ENCODE measurements at regions not wholly inside any gene's neighbourhood (a gene's known extent, or its start where the extent isn't known, plus 50 kb on each side); places are given as distances from the start of the nearest gene placed in this dataset.

GRCh38 chr11:27200779-27201453 is 160.3 kb downstream of the BBOX1 start:
- Histone ChIP-seq H3K27me3 (ENCODE audit: control insufficient read depth, insufficient read depth, low read length) (no peaks in the 10 kb centered on the region), H3K4me2 (ENCODE audit: low read length) (no peak overlapping the region), H3K27ac (no peak overlapping the region), H3K4me3 (ENCODE audit: low read depth, low read length) (no peak overlapping the region), H3K9me3 (ENCODE audit: control insufficient read depth, low read length) (no peaks in the 10 kb centered on the region), H3K4me1 (no peaks in the 10 kb centered on the region), H3K36me3 (ENCODE audit: control insufficient read depth, insufficient read depth, low read length) (no peaks in the 10 kb centered on the region), H3K79me2 (no peaks in the 10 kb centered on the region), H3K9ac (no peak overlapping the region), H2AFZ (no peak overlapping the region)
- no peak for TF ChIP-seq CTCF (IDR thresholded peaks at IDR 0.05)

- TF ChIP-seq CTCF (IDR thresholded peaks at IDR 0.05) = no peak
- H3K9ac ChIP-seq = no peak overlapping the region
- no peaks in the 10 kb centered on the region for H3K27me3 ChIP-seq (ENCODE audit: control insufficient read depth, insufficient read depth, low read length)
- H3K4me2 ChIP-seq (ENCODE audit: low read length) = no peak overlapping the region
- no peaks in the 10 kb centered on the region for H3K79me2 ChIP-seq
- no peaks in the 10 kb centered on the region for H3K36me3 ChIP-seq (ENCODE audit: control insufficient read depth, insufficient read depth, low read length)
- no peaks in the 10 kb centered on the region for H3K9me3 ChIP-seq (ENCODE audit: control insufficient read depth, low read length)
- no peak overlapping the region for H3K27ac ChIP-seq
- H3K4me3 ChIP-seq (ENCODE audit: low read depth, low read length) = no peak overlapping the region
- peak overlapping the region; percentile 24 for H2AFZ ChIP-seq
- no peaks in the 10 kb centered on the region for H3K4me1 ChIP-seq
Measured at GRCh38 chr11:27196203-27196897, 155.7 kb downstream of the BBOX1 start.

- Histone ChIP-seq H3K79me2 (no peaks in the 10 kb centered on the region), H2AFZ (no peak overlapping the region), H3K4me2 (ENCODE audit: low read length) (no peak overlapping the region), H3K4me1 (no peaks in the 10 kb centered on the region), H3K27ac (no peak overlapping the region), H3K36me3 (ENCODE audit: control insufficient read depth, insufficient read depth, low read length) (no peaks in the 10 kb centered on the region), H3K4me3 (ENCODE audit: low read depth, low read length) (no peak overlapping the region), H3K27me3 (ENCODE audit: control insufficient read depth, insufficient read depth, low read length) (no peaks in the 10 kb centered on the region), H3K9me3 (ENCODE audit: control insufficient read depth, low read length) (no peaks in the 10 kb centered on the region), H3K9ac (no peak overlapping the region)
- TF ChIP-seq CTCF (IDR thresholded peaks at IDR 0.05) = no peak
Measured at GRCh38 chr11:27195837-27196202, 155.2 kb downstream of the BBOX1 start.

DNA sequence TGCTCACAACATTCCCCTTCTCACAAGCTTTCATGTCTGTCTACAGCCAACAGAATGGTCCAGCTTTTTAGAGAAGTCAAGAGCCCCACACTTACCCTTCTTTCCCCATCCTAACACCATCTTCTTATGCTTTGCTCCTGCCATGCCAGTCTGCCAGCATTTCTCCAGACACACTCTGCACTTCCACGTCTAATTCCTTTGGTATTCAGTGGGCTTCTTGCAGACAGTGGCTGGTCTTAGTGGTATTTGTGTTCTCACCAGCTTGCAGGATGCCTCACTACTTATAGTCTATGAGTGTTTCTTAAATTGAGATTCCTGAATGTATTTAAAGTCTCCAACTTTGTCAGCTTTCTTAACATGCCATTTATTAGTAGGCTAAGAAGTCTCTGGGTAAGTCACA is 154.4 kb downstream of the BBOX1 start:
- Histone ChIP-seq H3K27ac (no peak overlapping the region), H3K27me3 (ENCODE audit: control insufficient read depth, insufficient read depth, low read length) (no peaks in the 10 kb centered on the region), H3K36me3 (ENCODE audit: control insufficient read depth, insufficient read depth, low read length) (no peaks in the 10 kb centered on the region), H2AFZ (no peak overlapping the region), H3K9me3 (ENCODE audit: control insufficient read depth, low read length) (no peaks in the 10 kb centered on the region), H3K4me2 (ENCODE audit: low read length) (no peak overlapping the region), H3K4me3 (ENCODE audit: low read depth, low read length) (no peak overlapping the region), H3K9ac (no peak overlapping the region), H3K79me2 (no peaks in the 10 kb centered on the region), H3K4me1 (no peaks in the 10 kb centered on the region)
- TF ChIP-seq CTCF (IDR thresholded peaks at IDR 0.05) = no peak

Measured in parathyroid adenoma (tissue), 2 donors.